Lower lobe of right lung (tissue), 2 donors: ENCODE measurements at regions not wholly inside any gene's neighbourhood (a gene's known extent, or its start where the extent isn't known, plus 50 kb on each side); places are given as distances from the start of the nearest gene placed in this dataset.
A peak's percentile ranks its signal among the peaks of the same experiment; 100 is the strongest.

Experiments
- ATAC-seq, 2 donors: fragments of 200-7000 bp; cut with Tn5 transposase; one replicate each; pipeline ENCODE4 v1.9.1; 2020 to 2022; ENCODE audit warnings: mild to moderate bottlenecking in 2 of 2, moderate library complexity in 2 of 2
- DNase-seq: peaks from one replicate; pipeline ENCODE4 v3.0.0-alpha.2; 2020
- H3K27ac ChIP-seq: fragments of 200-600 bp; one replicate; pipeline ENCODE4 v1.8.0; 2022
- H3K27me3 ChIP-seq: fragments of 200-600 bp; one replicate; pipeline ENCODE4 v1.8.0; 2022; ENCODE audit warnings: low read depth
- H3K36me3 ChIP-seq: fragments of 200-600 bp; one replicate; pipeline ENCODE4 v1.8.0; 2022; ENCODE audit warnings: mild to moderate bottlenecking
- H3K4me1 ChIP-seq: fragments of 200-600 bp; one replicate; pipeline ENCODE4 v1.8.0; 2022
- H3K4me3 ChIP-seq: fragments of 200-600 bp; one replicate; pipeline ENCODE4 v1.8.0; 2022; ENCODE audit warnings: mild to moderate bottlenecking
- H3K9me3 ChIP-seq: fragments of 200-600 bp; one replicate; pipeline ENCODE4 v1.8.0; 2022
- CTCF ChIP-seq: fragments of 200-600 bp; IDR thresholded peaks from one replicate; pipeline ENCODE4 v1.8.0; 2022; ENCODE audit warnings: antibody characterized with exemption, mild to moderate bottlenecking
- intact Hi-C: fragments of 100-400 bp; cut with DNase I; formaldehyde crosslinking; loops from one replicate; pipeline ENCODE4 v1.11.0; 2022
- donor health status: DM: no; HTN: yes; CAD: no; lungs with severe emphysema.

GRCh38 chr5:171521219-171521633 lies 101.8 kb downstream of the FGF18 start:
- intact Hi-C loops: no loop called here
- H3K4me1 ChIP-seq: peaks cover 18% of the 10 kb centered on the region
- no peaks in the 10 kb centered on the region for H3K9me3 ChIP-seq
- H3K27ac ChIP-seq: no peak overlapping the region
- no peaks in the 10 kb centered on the region for H3K36me3 ChIP-seq
- no peak overlapping the region for H3K4me3 ChIP-seq
- ATAC-seq (peak; percentile 20 to 39), DNase-seq (no peak)
- TF ChIP-seq CTCF: no peak
- H3K27me3 ChIP-seq: no peaks in the 10 kb centered on the region

GRCh38 chr5:171521679-171522078 lies 102.2 kb downstream of the FGF18 start:
- H3K27me3 ChIP-seq: no peaks in the 10 kb centered on the region
- H3K27ac ChIP-seq: peak overlapping the region; percentile 31

GRCh38 chr5:171523781-171524180 lies 104.3 kb downstream of the FGF18 start:
- H3K27ac ChIP-seq: no peak overlapping the region
- no peak for TF ChIP-seq CTCF
- DNase-seq: no peak
- H3K9me3 ChIP-seq: no peaks in the 10 kb centered on the region
- H3K4me3 ChIP-seq: no peak overlapping the region
- no peaks in the 10 kb centered on the region for H3K36me3 ChIP-seq
- no peak for ATAC-seq
- H3K27me3 ChIP-seq: no peaks in the 10 kb centered on the region
- intact Hi-C loops: no loop called here
- peaks cover 18% of the 10 kb centered on the region for H3K4me1 ChIP-seq

More at GRCh38 chr5:171521679-171522078, 102.2 kb downstream of the FGF18 start:
- no peak for DNase-seq
- Histone ChIP-seq H3K4me3 (no peak overlapping the region), H3K4me1 (peaks cover 18% of the 10 kb centered on the region), H3K36me3 (no peaks in the 10 kb centered on the region), H3K9me3 (no peaks in the 10 kb centered on the region)
- intact Hi-C loops: no loop called here
- no peak for ATAC-seq
- no peak for TF ChIP-seq CTCF

GRCh38 chr5:171524466-171524865 lies 105.0 kb downstream of the FGF18 start:
- intact Hi-C loops: no loop called here

GRCh38 chr5:171525085-171525484 lies 105.6 kb downstream of the FGF18 start:
- DNase-seq: no peak
- Histone ChIP-seq H3K9me3 (no peaks in the 10 kb centered on the region), H3K4me1 (peaks cover 16% of the 10 kb centered on the region), H3K4me3 (no peak overlapping the region), H3K36me3 (no peaks in the 10 kb centered on the region), H3K27me3 (no peaks in the 10 kb centered on the region), H3K27ac (no peak overlapping the region)
- no peak for TF ChIP-seq CTCF
- ATAC-seq: no peak
- intact Hi-C loops: no loop called here

More at GRCh38 chr5:171524466-171524865, 105.0 kb downstream of the FGF18 start:
- Histone ChIP-seq H3K36me3 (no peaks in the 10 kb centered on the region), H3K27me3 (no peaks in the 10 kb centered on the region), H3K27ac (no peak overlapping the region), H3K4me3 (no peak overlapping the region), H3K4me1 (peaks cover 18% of the 10 kb centered on the region), H3K9me3 (no peaks in the 10 kb centered on the region)
- DNase-seq: no peak
- TF ChIP-seq CTCF: no peak
- no peak for ATAC-seq

GRCh38 chr5:171528036-171528435 lies 108.6 kb downstream of the FGF18 start:
- no peak overlapping the region for H3K4me3 ChIP-seq
- intact Hi-C loops: no loop called here
- no peak overlapping the region for H3K27ac ChIP-seq
- H3K27me3 ChIP-seq: no peaks in the 10 kb centered on the region
- no peak for ATAC-seq
- no peak for DNase-seq
- no peaks in the 10 kb centered on the region for H3K36me3 ChIP-seq
- TF ChIP-seq CTCF: no peak
- H3K4me1 ChIP-seq: peaks cover 4% of the 10 kb centered on the region
- no peaks in the 10 kb centered on the region for H3K9me3 ChIP-seq
